ENCODE measurements at regions not wholly inside any gene's neighbourhood (a gene's known extent, or its start where the extent isn't known, plus 50 kb on each side); places are given as distances from the start of the nearest gene placed in this dataset.

DNA sequence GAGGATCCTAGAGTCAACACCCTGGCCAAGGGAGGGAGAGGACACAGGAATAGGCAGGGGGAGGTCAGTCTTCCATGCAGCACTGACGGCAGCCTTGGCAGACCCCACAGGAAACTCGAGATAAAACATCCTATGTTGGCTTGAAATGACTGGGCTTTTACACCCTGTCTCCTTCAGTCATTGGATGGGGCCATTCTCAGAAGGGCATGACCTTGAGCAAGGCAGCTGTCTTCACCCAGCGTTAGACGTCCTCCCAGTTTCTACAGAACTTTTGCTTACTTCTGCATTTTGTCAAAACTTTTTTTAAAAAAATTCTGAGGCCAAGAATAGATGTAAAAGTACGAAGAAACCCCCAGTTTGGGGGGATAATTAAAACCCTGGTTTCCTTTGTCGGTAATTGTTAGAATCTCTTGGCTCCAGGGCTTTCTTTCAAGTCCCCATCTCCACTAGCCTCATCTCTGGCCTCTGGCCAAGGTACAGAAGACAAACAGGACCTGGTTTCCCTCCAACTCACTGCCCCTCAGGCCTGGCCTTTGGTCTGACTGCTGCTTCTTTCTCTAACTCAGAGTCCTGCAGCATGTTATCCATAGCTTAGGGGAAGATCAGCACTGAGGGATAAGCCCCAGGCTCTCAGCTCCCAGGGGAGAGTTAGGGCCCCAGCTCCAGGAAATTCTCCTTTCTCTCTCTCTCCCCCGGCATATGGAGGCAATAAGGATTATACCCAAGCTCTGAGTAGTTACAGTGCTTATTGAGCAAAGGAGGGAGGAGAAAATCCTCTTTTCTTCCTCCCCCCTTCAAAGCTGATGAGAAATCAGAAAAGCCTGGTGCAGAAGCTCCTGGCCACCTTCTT, 51.6 kb upstream of the KCND3 start:
- DNase-seq, result no peak

DNA sequence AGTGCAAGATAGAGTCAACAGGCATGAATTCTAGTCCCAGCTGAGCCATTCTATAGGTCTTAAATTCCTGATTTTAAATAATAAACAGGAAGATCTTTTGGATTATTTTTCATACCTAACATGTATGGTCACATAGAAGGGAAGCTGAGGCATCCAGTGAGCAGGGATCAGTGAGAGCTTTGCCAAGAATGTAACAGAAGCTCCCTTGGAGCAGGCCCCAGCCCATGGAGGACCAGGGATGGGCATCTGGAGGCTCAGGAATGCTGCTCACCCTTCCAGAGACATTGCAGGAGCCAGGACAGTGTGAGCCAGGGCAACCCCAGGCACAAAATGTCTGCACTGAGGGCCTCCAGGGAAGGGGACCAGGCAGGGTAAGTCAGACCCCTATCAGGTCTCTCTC, 54.4 kb upstream of the KCND3 start:
- no peak for DNase-seq

DNA sequence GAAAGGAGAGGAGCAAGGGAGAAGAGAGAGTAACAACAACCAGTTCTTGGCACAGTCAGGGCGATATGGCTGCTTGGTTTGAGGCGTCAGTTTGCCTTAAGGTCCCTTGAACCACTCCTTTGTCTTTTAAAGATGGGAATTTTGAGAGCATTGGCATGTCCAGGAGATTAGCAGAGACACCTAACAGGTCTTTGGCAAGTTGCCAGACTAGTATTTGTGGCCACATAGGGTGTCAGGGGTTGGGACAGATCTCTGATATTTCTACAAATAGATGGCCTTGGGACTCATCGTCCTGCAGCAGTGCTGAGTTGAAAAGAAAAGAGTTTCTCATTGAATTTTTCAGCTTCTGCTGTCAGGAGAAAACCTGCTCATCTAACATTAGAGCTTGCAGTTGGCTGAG, 55.3 kb upstream of the KCND3 start:
- DNase-seq, result no peak

DNA sequence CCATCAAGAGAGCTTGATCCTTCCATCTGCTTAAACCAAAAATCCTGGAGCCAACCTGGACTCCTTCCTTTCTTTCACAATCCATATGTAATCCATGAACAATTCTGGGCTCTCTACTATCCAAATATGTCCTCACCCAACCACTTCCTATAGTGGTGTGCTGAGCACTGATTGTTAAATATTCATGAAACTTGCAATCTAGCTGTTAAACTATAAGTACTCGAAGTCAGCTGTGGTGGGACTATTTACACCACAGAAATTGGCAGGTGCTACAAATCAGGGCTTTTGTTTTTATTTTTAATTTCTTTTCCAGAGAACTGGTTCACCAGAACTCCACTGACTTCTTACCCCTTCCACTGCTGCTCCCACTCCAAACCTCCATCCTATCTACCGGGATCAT, 57.2 kb upstream of the KCND3 start:
- DNase-seq, result no peak

DNA sequence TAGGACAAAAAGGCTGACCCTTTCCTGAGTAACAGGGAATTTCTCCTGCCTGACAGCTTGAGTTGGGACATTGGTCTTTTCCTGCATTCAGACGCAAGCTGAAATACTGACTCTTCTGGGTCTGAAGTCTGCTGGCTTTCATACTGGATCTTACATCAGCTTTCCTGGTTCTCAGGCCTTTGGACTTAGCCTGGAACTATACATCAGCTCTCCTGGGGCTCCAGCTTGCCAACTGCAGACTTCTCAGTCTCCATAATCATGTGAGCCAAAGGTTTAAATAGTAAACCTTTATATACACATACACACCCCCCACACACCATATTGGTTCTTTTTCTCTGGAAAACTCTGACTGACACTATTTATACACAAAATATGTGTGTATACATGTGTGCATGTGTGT, 59.0 kb upstream of the KCND3 start:
- no peak for DNase-seq

DNA sequence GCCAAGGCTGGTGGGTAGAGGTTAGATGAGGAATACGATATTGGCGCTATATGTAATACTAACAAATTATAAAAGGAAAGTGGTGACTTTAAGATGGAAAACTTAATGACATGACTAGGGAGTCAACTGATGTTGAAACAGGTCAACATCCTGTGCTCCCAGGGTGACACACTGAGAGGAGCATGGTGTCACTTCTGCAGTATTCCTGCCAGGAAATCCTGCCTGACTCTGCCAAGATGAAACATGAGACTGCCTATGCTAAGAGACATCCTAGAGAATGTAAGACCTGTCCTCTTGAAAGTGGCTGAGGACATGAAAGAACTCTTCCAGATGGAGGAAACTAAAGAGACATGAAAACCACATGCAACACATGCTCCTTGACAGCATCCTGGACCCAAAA, 65.0 kb upstream of the KCND3 start:
- DNase-seq, result no peak

DNA sequence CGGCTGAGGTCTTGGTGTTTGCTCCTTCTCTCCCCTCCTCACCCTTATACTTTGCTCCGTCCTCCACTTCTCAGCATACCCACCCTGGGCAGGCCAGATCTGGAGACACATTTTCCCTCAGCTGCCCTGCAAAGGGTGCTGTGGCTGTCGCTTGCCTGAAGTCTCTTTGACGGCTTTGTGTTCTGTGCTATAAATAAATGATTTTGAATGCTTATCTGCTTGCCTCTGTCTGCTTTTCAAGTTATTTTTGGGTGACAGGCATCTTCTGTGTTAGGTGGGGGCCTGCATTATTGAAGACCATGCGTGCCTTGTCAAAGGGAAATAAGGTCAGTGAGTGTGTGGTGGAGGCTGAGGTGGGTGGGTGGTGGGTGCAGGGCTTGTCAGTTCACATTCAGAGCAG, 66.9 kb upstream of the KCND3 start:
- DNase-seq, result no peak

DNA sequence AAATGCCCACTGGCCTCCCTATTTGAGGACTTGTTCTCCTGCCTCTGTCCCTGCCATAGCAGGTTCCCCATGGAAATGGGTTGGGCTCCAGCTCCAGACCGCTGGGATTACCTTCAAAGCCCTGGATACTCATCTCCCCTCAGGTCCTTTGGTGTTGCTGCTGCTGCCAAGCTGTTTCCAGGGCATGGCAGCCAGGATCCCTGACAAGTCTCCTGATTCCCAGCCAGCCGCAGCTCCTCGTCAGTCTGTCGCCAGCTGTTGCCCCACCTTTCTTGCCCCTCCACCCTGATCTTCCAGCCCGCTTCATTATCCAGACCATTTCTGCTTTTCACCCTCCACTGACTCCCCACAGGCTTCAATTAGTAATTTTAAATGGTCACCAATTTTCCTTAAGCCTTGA, 68.3 kb upstream of the KCND3 start:
- no peak for DNase-seq

DNA sequence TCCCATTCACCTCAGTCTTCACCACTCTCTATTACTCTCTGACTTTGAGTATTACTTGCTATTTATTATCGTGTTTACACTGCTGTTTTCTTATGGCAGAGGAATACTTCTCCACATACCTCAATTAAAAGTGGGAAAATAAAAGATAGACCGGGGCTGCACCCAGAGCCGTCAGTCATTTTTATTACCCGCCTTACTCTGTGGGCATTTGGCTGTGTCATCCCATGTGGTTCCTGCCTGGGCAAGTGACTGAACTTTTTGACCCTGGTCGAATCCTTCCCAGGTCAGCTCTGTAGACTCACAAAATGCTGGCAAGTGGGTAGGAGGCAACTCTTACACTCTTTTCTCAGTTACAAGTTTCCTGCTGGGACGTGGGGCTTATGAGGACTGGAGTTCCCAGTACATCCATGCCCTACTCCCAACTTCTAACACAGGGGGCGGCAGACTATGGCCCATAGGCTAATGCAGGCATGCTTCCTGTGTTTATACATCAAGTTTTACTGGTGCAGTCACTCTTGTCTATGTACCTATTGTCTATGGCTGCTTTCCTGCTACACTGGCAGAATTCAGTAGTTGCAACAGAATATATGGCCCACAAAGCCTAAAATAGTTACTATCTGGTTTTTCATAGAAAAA, 69.5 kb upstream of the KCND3 start:
- DNase-seq, result no peak

DNA sequence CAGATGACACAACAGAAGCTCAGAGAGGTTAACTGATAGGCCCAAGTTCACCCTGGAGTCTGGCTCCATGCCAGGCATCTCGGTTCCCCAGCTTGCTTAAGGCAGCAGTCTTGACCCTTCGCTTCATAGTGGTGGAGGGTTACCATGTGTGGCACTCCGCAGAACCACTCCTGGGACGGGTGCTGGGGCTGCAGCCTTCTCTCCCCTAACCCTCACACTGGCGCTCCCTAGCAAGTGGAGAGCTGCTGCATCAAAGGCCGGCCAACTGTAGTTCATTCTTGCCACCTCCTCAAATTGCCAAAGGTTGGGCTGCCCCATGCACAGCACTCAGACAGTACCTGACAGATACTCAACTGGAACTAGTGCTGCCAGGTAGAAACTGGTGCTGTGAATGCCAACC, 70.2 kb upstream of the KCND3 start:
- no peak for DNase-seq

DNA sequence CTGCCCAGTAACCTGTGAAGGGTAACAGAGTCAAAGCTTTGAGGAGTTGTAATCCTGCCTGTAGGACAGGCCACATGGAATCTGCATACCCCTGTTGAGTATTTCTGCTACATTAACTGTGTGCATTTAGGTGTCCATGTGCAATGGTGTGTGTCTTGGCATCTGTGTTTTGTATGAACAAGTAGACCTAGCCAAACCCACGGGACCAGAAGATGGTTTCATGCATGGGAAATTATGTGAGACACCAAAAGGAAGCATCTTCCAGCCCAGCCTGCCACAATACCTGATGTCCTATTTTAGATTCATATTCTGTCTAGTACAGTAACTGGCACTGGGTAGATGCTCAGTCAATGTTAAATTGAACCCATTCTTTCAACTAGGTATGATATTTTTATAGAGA, 70.8 kb upstream of the KCND3 start:
- DNase-seq, result no peak

DNA sequence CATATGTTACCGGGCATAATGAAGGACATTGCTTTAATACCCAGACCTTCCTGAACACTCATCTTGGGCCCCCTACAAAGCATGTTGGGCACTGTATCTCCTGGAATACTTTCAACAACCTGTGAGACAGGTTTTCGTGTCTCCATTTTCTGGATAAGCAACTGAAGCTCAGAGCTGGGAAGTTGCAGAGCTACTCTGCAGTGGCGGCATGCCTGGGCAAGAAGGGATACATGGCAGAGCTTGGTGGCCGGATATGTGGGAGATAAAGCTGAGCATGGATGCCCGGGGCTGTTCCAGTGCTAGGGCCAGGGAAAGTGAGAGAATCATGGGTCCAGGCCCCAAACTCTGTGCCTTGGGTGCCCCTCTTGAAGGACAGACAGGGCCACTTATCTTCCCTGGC, 71.6 kb upstream of the KCND3 start:
- no peak for DNase-seq

DNA sequence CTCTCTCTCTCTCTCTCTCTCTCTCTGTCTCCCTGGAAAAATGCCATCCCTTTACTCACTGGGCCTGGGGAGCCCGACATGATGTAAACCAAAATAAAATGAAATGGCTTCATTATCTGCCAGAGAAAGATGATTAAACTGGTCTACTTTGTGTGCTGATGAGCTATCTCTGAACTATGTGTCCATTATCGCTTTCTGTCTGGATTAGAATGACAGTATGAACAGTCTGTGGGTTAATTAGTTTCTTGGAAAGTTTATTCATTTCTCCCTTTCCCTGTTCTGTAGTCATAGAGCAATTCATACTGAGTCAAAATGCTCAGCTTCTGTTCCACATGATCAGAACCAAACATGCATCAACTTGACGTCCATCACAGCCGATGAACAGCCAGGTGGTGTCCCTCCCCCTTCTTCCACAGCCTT, 72.4 kb upstream of the KCND3 start:
- DNase-seq, result no peak

DNA sequence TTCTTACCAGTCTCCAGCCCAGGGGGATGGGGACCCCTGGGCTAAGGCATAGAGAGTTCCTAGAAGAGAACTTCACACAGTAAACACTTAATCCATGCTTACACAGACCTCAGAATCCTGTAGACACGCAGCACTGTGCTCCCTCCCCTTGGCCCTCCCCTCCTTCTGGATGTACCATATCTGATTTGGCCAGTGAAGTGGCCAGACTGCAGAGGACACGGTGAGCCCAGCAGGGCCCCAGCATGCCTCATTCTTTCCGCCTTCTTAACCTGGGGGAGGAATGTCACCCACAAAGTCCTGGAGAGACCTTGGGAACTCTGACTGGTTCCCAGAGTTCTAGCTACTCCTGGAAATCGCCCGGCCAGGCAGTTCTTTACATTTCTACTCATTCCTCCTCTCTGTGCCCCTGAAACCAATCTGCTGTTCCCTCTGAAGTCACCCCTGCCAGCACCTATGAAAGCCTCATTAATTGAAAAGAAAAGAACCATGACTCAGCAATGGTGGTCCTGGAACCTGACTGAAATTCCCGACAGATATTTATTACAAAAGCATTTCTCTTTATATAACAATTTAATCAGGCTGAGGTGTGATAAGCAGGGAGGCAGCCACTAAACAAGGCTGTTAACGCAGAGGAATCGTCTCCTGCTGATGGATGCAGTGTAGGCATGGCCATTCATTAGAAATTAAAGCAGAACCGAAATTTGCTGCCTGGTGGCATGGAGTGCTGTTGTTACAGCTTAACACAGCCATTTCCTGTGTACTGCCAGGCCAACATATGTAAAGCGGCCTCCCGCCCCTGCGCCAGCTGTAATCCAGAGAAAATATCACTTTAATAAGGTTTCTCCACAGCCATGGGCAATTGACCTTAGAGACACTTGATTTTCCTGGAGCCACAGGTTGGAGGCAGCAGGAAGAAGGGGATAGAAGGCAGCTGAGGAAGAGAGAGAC, 74.6 kb upstream of the KCND3 start:
- no peak for DNase-seq

DNA sequence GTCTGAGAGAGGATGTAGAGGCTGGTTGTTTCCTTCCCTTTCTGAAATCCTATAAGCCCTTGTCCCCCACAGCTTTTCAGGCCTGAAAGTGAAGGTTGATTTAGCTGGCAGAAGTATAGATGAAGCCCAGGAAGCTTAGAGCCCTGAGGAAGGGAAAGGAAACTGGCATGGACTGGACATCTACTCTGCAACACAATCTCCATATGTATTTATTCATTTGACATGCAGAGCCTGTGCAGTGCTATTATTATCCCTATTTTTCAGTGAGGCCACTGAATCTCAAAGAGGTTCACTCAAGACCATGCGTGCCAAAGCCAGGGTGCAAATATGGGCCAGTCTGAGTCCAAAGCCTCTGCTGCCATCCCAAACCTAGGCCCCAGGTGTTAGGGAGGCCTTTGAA, 78.5 kb upstream of the KCND3 start:
- DNase-seq, result no peak

DNA sequence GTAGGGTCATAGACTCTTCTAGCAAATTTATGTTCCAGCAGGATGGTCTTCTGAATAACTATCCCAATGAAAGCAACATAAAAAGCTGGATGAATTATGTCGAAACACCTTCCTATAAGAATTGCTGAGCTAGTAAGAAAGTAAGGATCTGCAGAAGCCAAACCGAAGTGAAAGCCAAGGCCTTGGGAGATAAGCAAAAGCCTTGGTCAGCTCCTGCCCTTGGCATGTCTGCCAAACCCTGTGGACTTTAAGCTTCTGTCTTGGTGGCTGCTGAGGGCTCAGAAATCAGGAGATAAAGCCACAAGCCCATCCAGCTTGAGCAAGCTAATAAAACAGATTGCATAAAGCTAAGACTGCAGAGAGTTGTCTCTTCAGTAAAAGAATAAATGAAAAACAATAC, 81.2 kb upstream of the KCND3 start:
- DNase-seq, result no peak

DNA sequence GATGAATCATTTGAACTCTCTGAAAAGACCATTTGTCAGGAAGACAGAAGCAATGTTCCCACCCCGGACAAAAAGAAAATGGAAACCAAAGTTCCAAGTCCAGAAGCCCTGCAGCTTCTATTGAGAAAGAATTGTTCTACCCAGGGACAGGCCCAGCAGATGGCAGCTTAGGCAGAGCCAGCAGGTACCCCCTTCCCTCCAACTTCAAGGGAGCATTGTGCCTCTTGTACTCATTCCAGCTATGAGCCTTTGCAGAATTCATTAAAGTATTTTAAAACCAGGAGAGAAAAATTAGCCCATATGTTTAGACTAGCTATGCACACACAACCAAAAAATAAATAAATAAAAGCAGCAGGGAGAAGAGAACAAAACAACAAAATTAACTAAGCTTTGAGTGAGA, 85.2 kb upstream of the KCND3 start:
- no peak for DNase-seq

DNA sequence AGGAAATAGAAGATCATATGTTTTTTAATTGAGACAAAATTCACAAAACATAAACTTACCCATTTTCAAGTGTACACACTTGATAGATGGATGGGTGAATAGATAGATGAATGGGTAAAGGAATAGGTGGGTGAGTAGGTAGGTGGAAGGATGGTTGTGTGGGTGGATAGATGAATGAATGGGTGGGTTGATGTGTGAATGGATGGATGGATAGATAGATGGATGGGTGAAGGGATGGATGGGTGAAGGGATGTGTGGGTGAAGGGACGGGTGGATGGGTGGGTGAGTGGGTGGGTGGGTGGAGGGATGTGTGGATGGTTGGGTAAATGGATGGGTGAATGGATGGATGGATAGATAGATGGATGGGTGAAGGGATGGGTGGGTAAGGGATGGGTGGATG, 86.1 kb upstream of the KCND3 start:
- DNase-seq, result no peak

DNA sequence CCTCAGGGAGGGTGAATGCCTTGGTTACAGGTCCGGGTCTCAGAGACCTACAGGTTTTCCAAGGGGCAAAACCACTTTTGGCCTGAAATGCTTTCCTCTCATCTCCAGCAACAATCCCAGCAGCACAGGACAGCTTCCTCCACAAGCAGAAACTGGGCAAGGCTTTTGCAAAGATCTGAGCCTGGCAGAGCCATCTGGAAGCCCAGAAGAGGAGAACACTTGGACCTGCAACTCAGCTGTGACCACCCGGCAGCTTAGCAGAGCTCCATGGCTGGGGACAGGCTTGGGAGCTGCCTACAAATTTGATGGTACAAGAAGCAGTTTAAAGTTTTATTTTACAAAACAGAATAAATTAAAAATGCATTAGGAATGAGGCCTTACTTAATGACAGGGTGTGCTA, 90.0 kb upstream of the KCND3 start:
- no peak for DNase-seq

DNA sequence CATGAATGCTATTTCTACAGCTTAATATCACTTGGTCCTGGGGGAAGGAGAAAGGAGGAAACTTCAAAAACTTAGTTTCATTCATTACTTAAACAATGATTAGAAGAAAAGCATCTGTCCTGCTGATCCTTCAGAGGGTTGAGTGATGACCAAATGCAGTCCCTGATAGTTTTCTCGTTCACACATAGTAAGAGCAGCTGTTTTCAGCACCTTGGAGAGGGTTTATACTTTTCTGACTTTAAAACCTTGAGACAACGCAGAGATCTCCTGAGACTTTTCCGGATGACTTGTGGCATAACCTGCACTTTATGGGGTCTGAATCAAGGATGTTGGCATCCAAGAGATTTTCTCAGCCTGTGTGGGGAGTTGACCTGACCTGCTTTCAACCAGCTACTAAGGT, 94.0 kb upstream of the KCND3 start:
- DNase-seq, result no peak

DNA sequence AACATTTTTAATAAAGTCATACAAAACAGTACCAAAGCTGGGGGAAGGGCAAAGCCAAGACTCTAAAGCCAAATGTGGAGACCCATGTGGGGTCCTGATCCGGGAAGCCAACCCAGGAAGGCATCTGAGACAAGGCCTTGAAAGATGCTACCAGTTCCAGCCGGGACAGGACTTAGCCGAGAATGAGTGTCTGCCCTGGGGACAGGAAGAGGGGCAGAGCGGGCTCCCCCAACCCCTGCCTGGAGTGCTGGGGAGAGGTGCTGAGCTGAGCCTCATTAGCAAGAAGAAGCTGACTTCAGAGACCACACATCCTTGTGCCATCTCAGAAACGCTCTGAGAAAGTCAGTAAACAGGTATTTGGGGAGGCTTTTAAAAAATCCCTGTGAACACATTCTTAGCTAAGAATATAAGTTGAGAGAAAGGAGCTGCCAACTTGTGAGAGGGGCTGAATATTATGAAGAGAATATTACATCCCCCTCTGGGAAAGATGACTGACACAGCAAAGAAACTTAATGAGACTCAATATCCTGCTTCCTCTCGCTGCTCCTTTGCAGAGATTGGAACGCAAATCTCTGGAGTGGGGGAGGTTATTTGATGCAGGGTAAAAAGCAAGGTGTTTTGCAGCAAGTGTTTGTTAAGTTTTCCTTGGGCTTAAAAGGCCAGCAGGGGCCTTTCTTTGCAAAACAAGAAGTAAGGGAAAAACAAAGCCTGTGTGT, 103.3 kb upstream of the KCND3 start:
- no peak for DNase-seq

DNA sequence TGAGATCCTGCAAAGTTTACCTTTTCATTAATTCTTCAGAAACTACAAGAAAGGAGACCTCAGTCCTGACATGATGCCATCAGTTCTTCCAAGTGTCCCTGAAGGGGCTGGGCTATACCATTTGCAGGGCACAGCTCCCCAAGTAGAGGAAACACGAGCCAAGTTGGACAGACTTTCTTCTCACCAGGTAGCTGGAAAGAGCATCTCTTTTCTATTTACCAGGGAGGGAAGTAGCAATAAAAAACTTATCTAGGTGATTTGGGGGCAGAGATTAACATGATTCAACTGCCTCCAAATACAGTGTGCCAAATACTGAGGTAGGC, 103.9 kb upstream of the KCND3 start:
- no peak for DNase-seq

DNA sequence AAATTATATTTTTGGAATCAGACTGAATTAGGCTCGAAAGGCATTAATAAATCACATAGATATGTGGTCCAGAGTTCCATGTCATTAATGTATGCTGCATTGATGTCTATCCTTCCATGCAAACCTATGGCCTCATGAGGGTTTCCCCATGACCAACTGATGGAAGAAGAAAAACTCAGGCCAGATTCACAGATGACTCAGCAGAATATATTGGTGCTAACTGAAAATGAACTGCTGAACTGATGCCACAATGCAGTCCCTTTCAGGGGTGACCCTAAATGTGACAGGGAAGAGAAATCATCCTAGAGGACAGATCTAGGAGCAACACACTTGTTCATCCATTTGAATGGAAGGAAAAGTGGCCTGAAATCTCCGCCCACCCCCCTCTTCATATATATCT, 110.5 kb upstream of the KCND3 start:
- DNase-seq, result no peak

Data from amniotic stem cell (primary cell).